ENCODE measurements at regions not wholly inside any gene's neighbourhood (a gene's known extent, or its start where the extent isn't known, plus 50 kb on each side); places are given as distances from the start of the nearest gene placed in this dataset.

- no peak overlapping the region for H3K4me3 Mint-ChIP-seq
- peaks cover 4% of the 10 kb centered on the region for H3K4me1 Mint-ChIP-seq (ENCODE audit: unreplicated experiment)
- H3K9me3 Mint-ChIP-seq, result no peaks in the 10 kb centered on the region
- no peak overlapping the region for H3K27ac Mint-ChIP-seq
- no peak for TF ChIP-seq CTCF (conservative IDR thresholded peaks at IDR 0.05)
- no peaks in the 10 kb centered on the region for H3K36me3 Mint-ChIP-seq
- DNase-seq (ENCODE audit: extremely low spot score, unreplicated experiment), result no peak
- no peaks in the 10 kb centered on the region for H3K27me3 Mint-ChIP-seq
Observed at GRCh38 chr2:16122556-16122955, 182.2 kb downstream of the MYCN start.

DNA sequence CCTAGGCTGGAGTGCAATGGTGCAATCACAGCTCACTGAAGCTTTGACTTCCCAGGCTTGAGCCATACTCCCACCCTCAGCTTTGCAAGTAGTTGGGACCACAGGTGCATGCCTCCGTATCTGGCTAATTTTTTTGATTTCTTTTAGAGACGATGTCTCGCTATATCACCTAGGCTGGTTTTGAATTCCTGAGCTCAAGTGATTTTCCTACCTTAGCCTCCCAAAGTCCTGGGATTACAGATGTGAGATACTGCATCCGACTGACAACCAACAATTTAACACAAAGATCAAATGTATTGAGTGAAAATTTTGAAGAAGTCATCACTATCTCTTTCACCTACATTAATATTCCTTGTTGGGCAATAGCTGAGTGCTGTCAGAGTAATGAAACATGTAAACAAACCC is 181.6 kb downstream of the MYCN start:
- no peak for DNase-seq (ENCODE audit: extremely low spot score, unreplicated experiment)
- Mint-ChIP-seq H3K4me3 (no peak overlapping the region), H3K9me3 (no peaks in the 10 kb centered on the region), H3K27ac (no peak overlapping the region), H3K4me1 (ENCODE audit: unreplicated experiment) (peaks cover 4% of the 10 kb centered on the region), H3K36me3 (no peaks in the 10 kb centered on the region), H3K27me3 (no peaks in the 10 kb centered on the region)
- TF ChIP-seq CTCF (conservative IDR thresholded peaks at IDR 0.05), result no peak

DNA sequence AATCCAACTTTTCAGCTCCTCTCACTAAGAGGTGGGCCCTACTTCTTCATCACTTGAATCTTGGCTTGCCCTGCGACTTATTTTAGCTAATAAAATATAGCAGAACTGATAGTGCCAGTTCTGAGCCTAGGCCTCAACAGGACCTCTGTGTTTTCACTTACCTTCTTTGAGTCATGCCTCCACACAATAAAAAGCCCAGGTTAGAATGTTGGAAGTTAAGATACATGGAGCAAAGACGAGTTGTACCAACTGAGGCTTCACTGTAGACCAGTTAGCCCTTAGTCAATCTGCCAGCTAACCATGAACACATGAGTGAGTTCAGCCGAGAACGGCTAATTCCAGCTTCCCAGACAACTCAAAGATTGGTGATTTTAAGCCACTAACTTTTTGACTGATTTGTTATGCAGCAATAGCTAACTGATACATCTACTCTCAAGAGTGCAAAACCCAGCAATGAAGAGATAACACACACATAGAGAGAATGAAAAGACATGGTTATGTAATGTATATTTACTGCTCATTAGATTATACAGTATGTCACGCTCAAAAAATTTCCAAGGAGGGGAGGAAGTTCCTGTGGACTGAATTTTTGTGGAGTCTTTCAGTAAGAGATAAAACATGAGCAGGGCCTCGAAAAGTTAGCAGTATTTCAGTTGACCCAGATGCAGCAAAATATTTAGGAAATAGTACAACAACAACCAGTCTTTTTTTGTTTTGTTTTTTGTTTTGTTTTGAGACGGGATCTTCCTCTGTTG is 181.1 kb downstream of the MYCN start:
- DNase-seq (ENCODE audit: extremely low spot score, unreplicated experiment), result no peak
- Mint-ChIP-seq H3K4me3 (no peak overlapping the region), H3K27ac (no peak overlapping the region), H3K4me1 (ENCODE audit: unreplicated experiment) (peaks cover 4% of the 10 kb centered on the region), H3K36me3 (no peaks in the 10 kb centered on the region), H3K27me3 (no peaks in the 10 kb centered on the region), H3K9me3 (no peaks in the 10 kb centered on the region)
- TF ChIP-seq CTCF (conservative IDR thresholded peaks at IDR 0.05), result no peak

GRCh38 chr2:16120591-16121180 is 180.3 kb downstream of the MYCN start:
- no peaks in the 10 kb centered on the region for H3K9me3 Mint-ChIP-seq
- peaks cover 7% of the 10 kb centered on the region for H3K4me1 Mint-ChIP-seq (ENCODE audit: unreplicated experiment)
- H3K36me3 Mint-ChIP-seq, result no peaks in the 10 kb centered on the region
- no peak overlapping the region for H3K27ac Mint-ChIP-seq
- TF ChIP-seq CTCF (conservative IDR thresholded peaks at IDR 0.05), result no peak
- H3K4me3 Mint-ChIP-seq, result no peak overlapping the region
- H3K27me3 Mint-ChIP-seq, result no peaks in the 10 kb centered on the region
- DNase-seq (ENCODE audit: extremely low spot score, unreplicated experiment), result no peak

- H3K4me3 Mint-ChIP-seq, result no peak overlapping the region
- no peaks in the 10 kb centered on the region for H3K36me3 Mint-ChIP-seq
- no peak for TF ChIP-seq CTCF (conservative IDR thresholded peaks at IDR 0.05)
- DNase-seq (ENCODE audit: extremely low spot score, unreplicated experiment), result no peak
- H3K9me3 Mint-ChIP-seq, result no peaks in the 10 kb centered on the region
- H3K27ac Mint-ChIP-seq, result no peak overlapping the region
- peaks cover 14% of the 10 kb centered on the region for H3K4me1 Mint-ChIP-seq (ENCODE audit: unreplicated experiment)
- H3K27me3 Mint-ChIP-seq, result no peaks in the 10 kb centered on the region
Observed at GRCh38 chr2:16119741-16120140, 179.4 kb downstream of the MYCN start.

Measured in type B pancreatic cell (in vitro differentiated cells).